ENCODE measurements at regions not wholly inside any gene's neighbourhood (a gene's known extent, or its start where the extent isn't known, plus 50 kb on each side); places are given as distances from the start of the nearest gene placed in this dataset.

DNA sequence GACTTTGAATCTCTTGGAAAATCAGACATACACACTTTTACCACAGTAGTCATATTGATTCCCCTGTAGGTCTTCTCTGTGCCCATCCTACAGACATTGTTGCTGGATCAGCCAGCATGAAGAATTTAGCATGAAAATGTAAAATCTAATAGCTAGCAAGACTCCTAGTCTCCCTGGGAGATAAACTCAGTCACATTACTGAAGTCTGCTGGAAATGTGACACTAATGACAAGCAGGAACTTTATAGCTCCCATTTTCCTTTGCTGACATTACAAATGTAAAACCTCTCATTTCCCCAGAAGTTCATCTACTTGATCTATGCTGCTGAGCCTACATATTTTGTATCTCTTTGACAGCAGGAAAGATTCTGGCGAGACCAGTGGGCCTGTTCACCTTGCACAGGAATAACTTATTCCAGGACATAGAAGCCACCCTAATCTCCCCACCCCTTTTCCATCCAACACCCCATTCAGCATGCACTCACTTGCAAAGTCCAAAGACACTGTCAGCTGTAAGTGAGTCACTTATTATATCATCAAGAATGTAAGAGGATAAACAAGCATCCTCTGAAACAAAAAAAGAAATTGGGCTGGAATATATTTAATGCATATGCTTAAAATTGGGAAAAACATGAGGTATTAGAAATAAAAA lies 648.3 kb upstream of the PKDCC start:
- no peak for DNase-seq (ENCODE audit: extremely low read depth in 1 of 11, low read depth in 9 of 11, low spot score in 4 of 11)

GRCh38 chr2:41400088-41400665 lies 647.6 kb upstream of the PKDCC start:
- peak in 4 of 11 donors; percentile 32 to 44 (median 33) for DNase-seq (ENCODE audit: extremely low read depth in 1 of 11, low read depth in 9 of 11, low spot score in 4 of 11)

- DNase-seq (ENCODE audit: extremely low read depth in 1 of 11, low read depth in 9 of 11, low spot score in 4 of 11): no peak
Measured at GRCh38 chr2:41405441-41405840, 642.4 kb upstream of the PKDCC start.

DNA sequence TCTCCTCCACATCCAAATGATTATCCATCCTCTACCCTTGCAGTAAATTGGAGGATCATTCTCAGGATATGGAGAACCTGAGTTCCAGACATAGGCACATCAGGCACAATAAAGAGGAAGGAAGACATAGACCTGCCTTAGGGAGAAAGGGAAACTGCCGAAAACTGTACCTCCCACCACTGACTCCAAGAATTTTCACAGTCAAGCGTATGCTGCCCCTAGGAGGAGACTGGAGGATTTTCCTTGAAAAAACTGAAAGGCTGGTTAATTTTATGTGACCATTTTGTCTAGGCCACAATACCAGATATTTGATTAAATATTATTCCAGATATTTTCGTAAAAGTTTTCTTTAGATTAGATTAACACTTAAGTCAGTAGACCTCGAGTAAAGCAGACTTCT lies 638.5 kb upstream of the PKDCC start:
- DNase-seq (ENCODE audit: extremely low read depth in 1 of 11, low read depth in 9 of 11, low spot score in 4 of 11): no peak

GRCh38 chr2:41410011-41410410 lies 637.8 kb upstream of the PKDCC start:
- no peak for DNase-seq (ENCODE audit: extremely low read depth in 1 of 11, low read depth in 9 of 11, low spot score in 4 of 11)

GRCh38 chr2:41413813-41414485 lies 633.9 kb upstream of the PKDCC start:
- DNase-seq (ENCODE audit: extremely low read depth in 1 of 11, low read depth in 9 of 11, low spot score in 4 of 11): no peak

GRCh38 chr2:41414486-41415230 lies 633.2 kb upstream of the PKDCC start:
- no peak for DNase-seq (ENCODE audit: extremely low read depth in 1 of 11, low read depth in 9 of 11, low spot score in 4 of 11)

DNA sequence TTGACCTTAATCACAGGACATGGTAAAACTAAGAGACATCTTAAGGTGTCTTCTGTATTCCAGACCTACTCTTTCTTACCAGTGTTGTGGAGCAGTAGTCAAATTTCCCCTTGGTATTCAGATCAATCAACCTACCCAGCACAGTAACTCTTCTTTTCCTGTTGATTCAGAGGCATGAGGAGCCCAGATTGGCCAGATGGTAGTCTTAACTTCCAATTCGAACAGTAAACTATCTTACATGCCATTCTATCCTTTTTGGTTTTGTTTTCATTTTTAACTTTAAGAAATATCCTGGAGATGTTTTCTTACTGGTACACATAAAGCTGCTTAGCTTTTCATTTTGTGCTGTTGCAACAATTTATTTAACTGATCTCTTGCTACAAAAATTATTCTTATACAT lies 630.3 kb upstream of the PKDCC start:
- no peak for DNase-seq (ENCODE audit: extremely low read depth in 1 of 11, low read depth in 9 of 11, low spot score in 4 of 11)

- DNase-seq (ENCODE audit: extremely low read depth in 1 of 11, low read depth in 9 of 11, low spot score in 4 of 11): no peak
Measured at GRCh38 chr2:41420219-41420618, 627.6 kb upstream of the PKDCC start.

- no peak for DNase-seq (ENCODE audit: extremely low read depth in 1 of 11, low read depth in 9 of 11, low spot score in 4 of 11)
Measured at GRCh38 chr2:41420872-41421271, 626.9 kb upstream of the PKDCC start.

- DNase-seq (ENCODE audit: extremely low read depth in 1 of 11, low read depth in 9 of 11, low spot score in 4 of 11): peak in 1 of 11 donors; percentile 11
Measured at GRCh38 chr2:41431756-41432155, 616.1 kb upstream of the PKDCC start.

- DNase-seq (ENCODE audit: extremely low read depth in 1 of 11, low read depth in 9 of 11, low spot score in 4 of 11): no peak
Measured at GRCh38 chr2:41432459-41432858, 615.4 kb upstream of the PKDCC start.

- no peak for DNase-seq (ENCODE audit: extremely low read depth in 1 of 11, low read depth in 9 of 11, low spot score in 4 of 11)
Measured at GRCh38 chr2:41434991-41435390, 612.8 kb upstream of the PKDCC start.

- DNase-seq (ENCODE audit: extremely low read depth in 1 of 11, low read depth in 9 of 11, low spot score in 4 of 11): no peak
Measured at GRCh38 chr2:41441958-41442357, 605.9 kb upstream of the PKDCC start.

DNA sequence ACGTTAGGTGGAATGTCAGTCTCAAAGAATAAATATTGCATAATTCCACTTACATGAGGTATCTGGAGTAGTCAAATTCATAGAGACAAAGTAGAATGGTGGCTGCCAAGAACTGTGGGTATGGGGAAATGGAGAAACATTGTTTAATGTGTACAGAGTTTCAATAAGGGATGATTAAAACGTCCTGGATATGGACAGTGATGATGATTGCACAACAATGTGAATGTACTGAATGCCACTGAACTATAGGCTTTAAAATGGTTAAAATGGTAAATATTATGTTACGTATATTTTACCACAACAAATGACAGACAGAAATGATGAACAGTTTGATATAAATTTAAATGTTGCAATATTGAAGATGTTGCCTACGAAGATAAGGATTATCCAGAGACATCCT lies 602.0 kb upstream of the PKDCC start:
- DNase-seq (ENCODE audit: extremely low read depth in 1 of 11, low read depth in 9 of 11, low spot score in 4 of 11): no peak

- DNase-seq (ENCODE audit: extremely low read depth in 1 of 11, low read depth in 9 of 11, low spot score in 4 of 11): no peak
Measured at GRCh38 chr2:41446266-41446665, 601.6 kb upstream of the PKDCC start.

DNA sequence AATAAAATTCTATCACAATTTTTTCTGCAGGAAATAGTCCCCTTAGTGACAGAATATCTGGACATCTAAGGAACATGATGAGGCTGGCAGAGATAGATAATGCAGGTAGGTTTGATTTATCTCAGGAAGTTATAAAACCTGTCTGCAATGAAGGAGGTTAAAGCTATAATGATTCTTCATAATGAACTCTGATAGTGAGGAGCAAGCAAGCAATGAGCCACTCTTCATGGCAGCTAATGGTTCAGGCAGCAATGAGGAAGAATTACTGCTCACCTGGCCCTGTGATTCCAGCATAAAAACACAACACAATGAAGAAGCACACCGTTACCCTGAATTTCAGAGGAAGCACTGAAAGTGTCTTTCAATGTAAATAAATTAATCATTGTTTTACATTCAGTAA lies 599.6 kb upstream of the PKDCC start:
- DNase-seq (ENCODE audit: extremely low read depth in 1 of 11, low read depth in 9 of 11, low spot score in 4 of 11): no peak

DNA sequence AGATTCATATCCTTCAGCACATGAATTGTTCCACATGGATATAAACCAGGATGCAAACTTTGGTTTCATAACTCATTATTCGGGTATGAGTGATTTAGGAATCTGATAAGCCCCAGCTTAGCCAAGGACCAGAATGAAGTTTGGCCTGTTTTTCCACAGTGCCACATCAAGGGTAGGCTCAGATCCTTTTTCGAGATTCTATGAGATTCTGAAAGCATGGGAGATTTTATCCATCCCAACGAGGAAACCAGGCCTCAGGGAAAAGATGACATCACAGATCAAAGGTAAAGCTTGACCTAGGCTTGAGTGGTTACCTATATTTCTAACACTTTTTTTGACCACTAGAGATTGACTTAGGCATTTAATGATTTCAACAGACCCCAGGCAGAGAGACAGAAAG lies 590.8 kb upstream of the PKDCC start:
- DNase-seq (ENCODE audit: extremely low read depth in 1 of 11, low read depth in 9 of 11, low spot score in 4 of 11): no peak

- no peak for DNase-seq (ENCODE audit: extremely low read depth in 1 of 11, low read depth in 9 of 11, low spot score in 4 of 11)
Measured at GRCh38 chr2:41460661-41461060, 587.2 kb upstream of the PKDCC start.

GRCh38 chr2:41464395-41464794 lies 583.4 kb upstream of the PKDCC start:
- no peak for DNase-seq (ENCODE audit: extremely low read depth in 1 of 11, low read depth in 9 of 11, low spot score in 4 of 11)
